ENCODE measurements at regions not wholly inside any gene's neighbourhood (a gene's known extent, or its start where the extent isn't known, plus 50 kb on each side); places are given as distances from the start of the nearest gene placed in this dataset.
"Not testable (repeated sequence)": the region's sequence is repeated elsewhere in the genome, so short reads cannot be mapped to it uniquely, and the experiment has no call there.

GRCh38 chr6:144624716-144625115 is 339.6 kb downstream of the UTRN start:
- DNase-seq = no peak

- DNase-seq = no peak
These were observed 345.7 kb downstream of the UTRN start for GRCh38 chr6:144630857-144631256.

- DNase-seq = no peak
These were observed 347.1 kb downstream of the UTRN start for GRCh38 chr6:144632266-144632665.

- DNase-seq = no peak
These were observed 348.8 kb downstream of the UTRN start for GRCh38 chr6:144633886-144634285.

- DNase-seq = no peak
These were observed 349.2 kb downstream of the UTRN start for GRCh38 chr6:144634371-144634770.

GRCh38 chr6:144635051-144635450 is 349.9 kb downstream of the UTRN start:
- DNase-seq = no peak

- not testable (repeated sequence) for DNase-seq
These were observed 350.9 kb downstream of the UTRN start for GRCh38 chr6:144636025-144636424.

GRCh38 chr6:144637541-144637940 is 352.4 kb downstream of the UTRN start:
- no peak for DNase-seq

- DNase-seq = no peak
These were observed 354.5 kb downstream of the UTRN start for GRCh38 chr6:144639654-144640053.

- no peak for DNase-seq
These were observed 356.2 kb downstream of the UTRN start for GRCh38 chr6:144641286-144641685.

GRCh38 chr6:144644776-144645175 is 359.6 kb downstream of the UTRN start:
- no peak for DNase-seq

- no peak for DNase-seq
These were observed 361.2 kb downstream of the UTRN start for GRCh38 chr6:144646093-144647056.

GRCh38 chr6:144647406-144647964 is 362.4 kb downstream of the UTRN start:
- no peak for DNase-seq

- DNase-seq = no peak
These were observed 363.0 kb downstream of the UTRN start for GRCh38 chr6:144647971-144648651.

GRCh38 chr6:144649085-144649484 is 363.9 kb downstream of the UTRN start:
- no peak for DNase-seq

- no peak for DNase-seq
These were observed 366.1 kb downstream of the UTRN start for GRCh38 chr6:144651234-144651633.

GRCh38 chr6:144652292-144652891 is 367.3 kb downstream of the UTRN start:
- no peak for DNase-seq

GRCh38 chr6:144653885-144654505 is 368.9 kb downstream of the UTRN start:
- no peak for DNase-seq

- no peak for DNase-seq
These were observed 369.4 kb downstream of the UTRN start for GRCh38 chr6:144654506-144654905.

GRCh38 chr6:144655376-144655775 is 370.2 kb downstream of the UTRN start:
- DNase-seq = no peak

GRCh38 chr6:144657691-144658090 is 372.6 kb downstream of the UTRN start:
- DNase-seq = no peak

Measured in activated CD4-positive, alpha-beta T cell treated with anti-CD3 and anti-CD28 coated beads for 4 hours (primary cell).